ENCODE measurements at regions not wholly inside any gene's neighbourhood (a gene's known extent, or its start where the extent isn't known, plus 50 kb on each side); places are given as distances from the start of the nearest gene placed in this dataset.
A peak's percentile ranks its signal among the peaks of the same experiment; 100 is the strongest.

DNA sequence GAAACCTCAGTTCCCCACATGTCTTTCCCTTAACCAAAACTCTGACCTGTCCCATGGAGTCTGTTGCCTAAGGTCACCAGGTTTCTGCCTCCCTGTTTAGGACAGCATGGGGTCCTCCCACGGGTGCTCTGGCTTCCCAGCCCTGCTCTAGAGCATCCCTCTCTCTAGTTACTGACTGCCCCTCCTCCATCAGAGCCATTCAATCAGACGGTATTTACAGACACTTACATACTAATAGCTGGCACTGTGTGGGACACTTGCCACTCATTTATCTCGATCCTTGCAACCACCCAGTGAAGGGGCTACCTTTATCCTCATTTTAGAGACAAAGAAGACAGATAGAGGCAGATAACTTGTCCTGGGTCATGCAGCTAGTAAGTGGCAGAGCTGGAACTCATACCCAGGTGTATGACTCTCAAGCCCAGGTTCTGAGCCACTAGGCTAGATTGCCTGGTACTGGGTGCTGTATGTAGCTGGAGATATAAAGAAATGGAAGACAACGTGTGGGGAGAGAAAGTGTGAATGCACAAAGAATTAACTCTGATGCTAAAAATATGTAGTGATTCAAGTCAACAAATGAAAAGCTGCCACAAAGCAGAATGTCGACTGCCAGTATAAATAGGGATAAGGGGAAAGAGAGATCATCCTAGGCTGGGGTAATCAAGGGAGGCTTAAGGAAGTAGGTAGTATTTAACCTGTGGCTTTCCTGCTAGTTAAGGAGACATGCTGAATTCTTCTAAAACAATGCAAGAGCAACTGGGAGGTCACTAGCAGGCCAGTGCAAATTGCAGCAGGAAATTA is 52.5 kb upstream of the PDE8B start:
- no peak for DNase-seq

DNA sequence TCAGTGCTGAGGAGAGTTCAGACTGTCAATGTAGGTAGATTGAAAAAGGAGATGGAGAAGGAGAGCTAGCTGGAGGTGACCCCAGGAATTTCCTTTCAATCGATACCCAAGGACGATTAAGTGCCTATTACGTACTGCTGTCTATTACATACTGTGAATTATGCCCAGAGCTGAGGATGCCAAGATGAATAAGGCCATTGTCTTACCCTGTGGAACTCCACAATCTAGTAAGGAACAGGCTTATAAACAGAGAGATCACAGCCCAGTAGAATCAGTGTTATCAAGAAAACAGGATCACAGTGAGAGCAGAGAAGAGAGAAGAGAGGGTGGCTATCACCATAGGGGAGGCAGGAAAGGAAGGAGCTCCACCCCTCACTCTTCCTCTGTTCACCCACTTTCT is 54.1 kb upstream of the PDE8B start:
- DNase-seq, result peak in 2 of 58 donors; percentile 15 to 45

DNA sequence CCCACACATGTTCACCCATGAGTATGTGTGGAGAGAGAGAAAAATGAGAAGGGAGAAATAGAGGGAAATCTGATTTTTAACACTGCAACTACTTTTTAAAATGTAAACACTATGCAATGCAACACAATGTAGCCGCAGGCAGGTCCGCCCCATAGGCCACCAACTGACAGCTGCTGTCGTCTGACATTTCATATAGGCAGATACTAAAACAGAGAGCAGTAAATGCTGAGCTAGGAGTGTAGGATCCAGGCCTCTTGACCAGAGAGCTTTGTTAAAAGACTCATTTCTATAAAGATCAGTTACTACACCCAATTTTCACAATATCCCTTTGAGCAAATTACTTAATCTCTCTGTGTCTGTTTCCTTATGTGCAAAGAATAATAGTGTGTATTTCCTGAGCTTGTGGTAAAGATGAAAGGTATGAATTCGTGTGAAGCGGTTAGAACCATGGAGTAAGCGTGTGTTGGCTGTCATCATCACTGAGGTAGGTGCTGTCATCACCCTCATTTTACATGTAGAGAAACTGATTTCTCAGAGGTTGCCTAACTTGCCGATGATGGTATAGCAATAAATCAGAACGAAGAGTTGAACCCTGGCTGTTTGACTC is 55.2 kb upstream of the PDE8B start:
- no peak for DNase-seq

DNA sequence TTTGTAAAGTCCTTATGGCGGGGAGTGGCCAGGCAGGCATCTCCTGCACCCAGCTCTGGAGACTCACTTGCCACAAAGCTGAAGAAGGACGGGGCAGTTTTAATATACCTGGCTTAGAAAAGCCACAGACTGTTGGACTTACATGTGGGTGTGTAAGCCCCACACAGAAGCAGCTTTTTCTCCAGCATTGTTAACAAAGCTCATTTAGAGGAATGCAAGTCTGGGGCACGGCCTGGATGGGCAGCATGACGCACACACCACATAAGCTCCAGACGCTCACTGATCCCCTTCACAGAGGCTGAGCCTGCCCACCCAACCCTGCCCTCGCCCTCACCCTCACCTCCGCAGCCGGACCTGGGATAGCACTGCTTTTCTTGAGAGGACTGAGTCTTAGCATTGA is 58.0 kb upstream of the PDE8B start:
- no peak for DNase-seq

DNA sequence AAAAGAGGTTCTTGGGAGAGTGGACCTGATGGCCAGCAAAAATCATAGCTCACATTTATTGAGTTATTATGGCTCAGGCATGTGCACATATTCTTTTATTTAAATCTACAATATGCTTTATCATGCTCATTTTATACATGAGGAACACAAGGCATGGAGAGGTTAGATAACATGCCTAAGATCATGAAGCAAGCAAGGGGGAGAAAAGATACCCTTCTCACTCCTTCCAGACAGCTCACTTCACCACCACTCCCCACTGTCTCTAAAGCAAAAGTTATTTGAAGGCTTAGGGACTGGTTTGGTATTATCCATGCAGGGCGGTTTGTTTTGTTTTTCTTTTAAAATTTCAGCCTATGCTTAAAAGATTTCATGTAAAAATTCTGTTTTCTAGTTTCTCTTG is 59.0 kb upstream of the PDE8B start:
- no peak for DNase-seq

DNA sequence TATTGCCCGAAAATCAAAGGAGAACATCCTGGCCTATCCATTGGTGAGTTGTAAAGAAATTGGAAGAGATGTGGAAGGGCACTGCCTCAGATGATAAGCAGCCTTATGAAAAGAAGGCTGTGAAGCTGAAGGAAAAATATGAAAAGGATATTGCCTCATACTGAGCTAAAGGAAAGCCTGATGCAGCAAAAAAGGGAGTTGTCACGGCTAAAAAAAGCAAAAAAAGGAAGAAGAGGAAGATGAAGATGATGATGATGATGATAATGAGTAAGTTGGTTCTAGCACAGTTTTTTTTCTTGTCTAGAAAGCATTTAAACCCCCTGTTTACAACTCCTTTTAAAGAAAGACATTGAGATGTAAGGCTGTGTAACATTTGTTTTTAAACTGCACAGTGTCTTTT is 59.8 kb upstream of the ZBED3 start:
- DNase-seq, result no peak

DNA sequence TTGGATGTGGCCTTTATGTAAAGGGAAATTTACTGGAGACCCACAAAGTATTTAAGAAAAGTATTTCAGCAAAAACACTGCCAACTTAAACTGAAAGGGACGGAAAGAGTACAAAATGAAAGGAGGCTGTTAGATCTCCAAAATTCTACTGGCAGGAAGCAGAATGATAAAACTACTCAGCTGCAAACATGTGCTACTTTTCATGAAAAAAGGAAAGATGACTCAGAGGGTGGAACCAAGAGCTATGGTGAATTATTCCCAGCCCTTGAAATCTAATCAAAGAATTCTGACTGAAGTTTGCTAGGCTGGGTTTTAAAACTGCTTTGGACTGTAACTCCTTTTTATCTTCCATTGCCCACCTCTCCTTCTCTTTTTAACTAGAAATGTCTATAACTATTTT is 58.6 kb upstream of the ZBED3 start:
- peak in 1 of 58 donors; percentile 31 for DNase-seq

DNA sequence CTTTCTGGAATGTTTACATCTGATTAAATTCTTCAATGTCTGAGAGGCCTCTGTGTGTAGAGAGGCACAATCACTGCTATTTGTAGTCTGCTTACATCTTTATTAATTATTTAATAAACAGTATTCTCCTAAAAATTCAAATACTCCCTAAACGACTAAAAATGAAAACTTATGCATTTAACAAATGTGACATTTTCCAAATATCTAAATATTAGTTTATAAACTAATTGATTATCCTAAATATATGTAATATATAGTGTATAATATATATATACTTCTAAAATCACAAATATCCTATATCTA is 57.7 kb upstream of the ZBED3 start:
- no peak for DNase-seq

DNA sequence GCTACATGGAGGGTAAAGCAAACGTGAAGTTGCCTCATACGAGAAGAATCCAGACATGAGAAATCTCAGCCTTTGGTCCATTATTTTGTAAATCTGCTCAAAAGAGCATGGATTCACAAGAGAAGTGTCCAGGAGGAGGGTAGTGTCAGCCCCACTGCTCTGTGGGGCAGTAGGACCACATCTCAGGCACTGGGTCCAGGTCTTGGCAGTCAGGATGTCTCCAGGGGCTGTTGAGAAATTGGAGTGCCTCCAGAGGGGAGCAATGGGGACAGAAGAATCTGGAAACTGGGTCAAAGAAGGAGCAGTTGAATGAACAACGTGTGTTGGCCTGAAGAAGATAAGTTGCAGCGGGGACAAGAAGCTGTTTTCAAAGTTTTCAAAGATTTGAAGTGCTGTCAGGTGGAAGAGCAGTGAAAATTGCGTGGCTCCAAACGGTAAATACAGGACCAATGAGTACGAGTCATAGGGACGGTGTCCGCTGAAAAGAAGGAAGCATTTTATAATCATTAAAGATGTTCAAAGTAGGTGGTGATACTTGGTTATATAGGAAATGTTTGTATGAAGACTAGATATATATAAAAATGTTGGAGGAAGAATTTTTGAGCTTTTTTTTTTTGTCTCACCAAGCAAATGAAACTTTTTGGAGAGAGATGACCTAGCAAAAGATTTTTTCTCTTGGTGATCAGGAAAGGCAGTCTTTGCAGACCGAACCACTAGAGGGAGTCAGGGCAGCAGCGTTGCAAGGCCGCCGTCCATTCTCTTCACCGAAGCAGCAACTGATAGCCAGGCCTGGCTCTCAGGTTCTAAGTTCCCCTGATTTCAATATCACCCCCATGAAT is 57.1 kb upstream of the ZBED3 start:
- peak in 52 of 58 donors; percentile 3 to 85 (median 59) for DNase-seq

DNA sequence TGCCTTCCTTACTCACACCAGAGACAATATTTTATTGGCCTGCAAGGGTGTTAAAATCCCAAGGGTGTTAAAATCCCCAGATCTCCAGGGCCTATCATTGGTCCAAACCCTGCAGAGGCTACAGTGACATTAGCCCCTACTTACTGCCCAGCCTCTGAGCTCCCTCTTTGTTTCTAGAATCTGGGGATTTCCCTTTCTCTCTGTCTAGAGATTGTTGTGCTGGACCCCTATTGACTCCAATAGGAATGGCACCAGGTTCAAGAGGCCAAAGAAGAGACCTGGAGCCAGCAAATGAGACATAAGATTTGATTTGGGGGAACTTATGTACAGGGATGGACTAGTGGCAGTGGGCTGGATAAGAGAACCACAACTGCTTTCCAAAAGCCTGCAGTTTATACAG is 53.3 kb upstream of the ZBED3 start:
- DNase-seq, result no peak

DNA sequence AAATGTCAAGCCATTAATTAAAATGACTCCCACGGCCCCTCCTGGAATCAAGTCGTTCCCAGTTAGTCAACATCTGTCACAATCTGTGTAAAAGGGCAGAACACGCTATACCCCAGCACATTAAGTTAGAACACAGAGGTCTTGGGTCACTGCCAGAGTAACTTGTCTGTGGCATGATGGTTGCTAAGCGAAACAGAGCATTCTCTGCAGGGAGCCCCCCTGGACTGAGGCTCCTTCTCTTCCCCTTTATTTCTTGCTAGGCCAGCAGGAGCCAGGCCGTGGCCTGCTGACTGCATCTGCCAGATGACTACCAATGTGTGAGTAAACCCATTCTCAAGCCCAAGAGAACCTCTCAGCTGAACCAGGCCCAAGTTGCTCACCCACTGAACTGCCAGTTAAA is 51.9 kb upstream of the ZBED3 start:
- DNase-seq, result peak in 8 of 58 donors; percentile 3 to 57 (median 16)

Data from anterior cingulate cortex (tissue), 58 donors.